T-helper 1 cell treated with Interleukin-12 subunit alpha and Interleukin-12 subunit beta and Interleukin-4 antibody, amounts not matched to agents 30 μg/mL and 1 μg/mL, for 36 hours (primary cell): ENCODE measurements at regions not wholly inside any gene's neighbourhood (a gene's known extent, or its start where the extent isn't known, plus 50 kb on each side); places are given as distances from the start of the nearest gene placed in this dataset.

Experiments used
- H3K27ac Mint-ChIP-seq: one replicate; pipeline ENCODE4 v1.8.0; 2021; ENCODE audit warnings: mild to moderate bottlenecking, mixed read lengths
- H3K27me3 Mint-ChIP-seq: one replicate; pipeline ENCODE4 v1.8.0; 2021; ENCODE audit warnings: low read depth, mixed read lengths
- H3K36me3 Mint-ChIP-seq: one replicate; pipeline ENCODE4 v1.8.0; 2021; ENCODE audit warnings: low read depth, mixed read lengths
- H3K4me1 Mint-ChIP-seq: one replicate; pipeline ENCODE4 v1.8.0; 2021; ENCODE audit warnings: low read depth, mixed read lengths
- H3K4me3 Mint-ChIP-seq: one replicate; pipeline ENCODE4 v1.8.0; 2021; ENCODE audit warnings: mild to moderate bottlenecking, moderate library complexity, mixed read lengths
- H3K9me3 Mint-ChIP-seq: one replicate; pipeline ENCODE4 v1.8.0; 2021; ENCODE audit warnings: mixed read lengths

DNA sequence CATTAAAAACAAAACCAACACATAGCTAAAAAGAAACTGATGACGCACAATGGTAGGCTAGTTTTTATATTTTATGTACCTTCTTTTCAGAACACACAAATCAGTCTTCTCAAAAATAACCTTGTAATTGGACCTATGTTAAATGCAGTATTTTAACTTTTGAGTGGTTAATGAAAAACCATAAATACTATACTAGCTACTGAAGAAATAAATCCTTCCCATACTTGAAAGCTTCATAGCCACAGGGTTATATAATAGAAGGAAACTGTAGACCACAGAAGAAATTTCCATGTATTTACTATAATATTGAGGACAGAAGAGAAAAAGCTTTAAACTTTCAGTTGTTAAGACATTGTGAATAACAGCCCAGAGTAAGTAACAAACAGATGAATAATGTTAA is 1094.3 kb upstream of the SLC10A2 start:
- H3K9me3 Mint-ChIP-seq = no peaks in the 10 kb centered on the region
- H3K4me1 Mint-ChIP-seq = no peaks in the 10 kb centered on the region
- no peak overlapping the region for H3K27ac Mint-ChIP-seq
- H3K36me3 Mint-ChIP-seq = no peaks in the 10 kb centered on the region
- no peaks in the 10 kb centered on the region for H3K27me3 Mint-ChIP-seq
- H3K4me3 Mint-ChIP-seq = no peak overlapping the region

DNA sequence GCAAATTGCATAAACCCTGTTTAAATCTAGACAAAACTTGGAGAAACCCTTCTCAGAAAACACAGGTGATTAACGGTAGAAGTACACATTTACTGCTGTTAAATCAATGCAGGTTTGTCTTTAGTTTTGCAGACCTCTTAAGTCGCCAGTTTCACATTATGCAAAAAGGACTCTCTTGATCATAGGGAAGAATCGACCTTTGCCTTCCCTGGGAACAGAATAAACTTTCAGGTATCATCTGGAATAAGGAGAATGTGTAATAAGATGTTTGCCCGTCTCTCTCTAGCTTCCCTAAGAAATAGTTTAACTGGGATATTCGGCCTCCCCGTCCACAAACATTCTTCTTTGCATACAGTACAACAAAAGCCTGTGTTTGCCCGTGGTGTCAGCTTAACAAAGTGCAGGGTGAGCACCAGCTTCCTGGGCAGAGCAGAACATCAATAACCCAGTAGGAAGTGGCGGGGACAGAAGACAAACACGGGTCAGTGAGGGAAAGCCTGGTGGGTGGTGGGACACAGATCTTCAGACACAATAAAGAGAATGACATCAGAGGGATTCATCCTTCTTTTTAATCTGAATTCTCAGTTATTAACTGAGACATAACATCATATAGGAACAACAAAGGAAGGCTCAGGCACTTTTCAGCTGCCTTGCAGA is 1077.7 kb upstream of the SLC10A2 start:
- Mint-ChIP-seq H3K4me1 (no peaks in the 10 kb centered on the region), H3K27ac (no peak overlapping the region), H3K9me3 (no peaks in the 10 kb centered on the region), H3K27me3 (no peaks in the 10 kb centered on the region), H3K4me3 (no peak overlapping the region), H3K36me3 (no peaks in the 10 kb centered on the region)

DNA sequence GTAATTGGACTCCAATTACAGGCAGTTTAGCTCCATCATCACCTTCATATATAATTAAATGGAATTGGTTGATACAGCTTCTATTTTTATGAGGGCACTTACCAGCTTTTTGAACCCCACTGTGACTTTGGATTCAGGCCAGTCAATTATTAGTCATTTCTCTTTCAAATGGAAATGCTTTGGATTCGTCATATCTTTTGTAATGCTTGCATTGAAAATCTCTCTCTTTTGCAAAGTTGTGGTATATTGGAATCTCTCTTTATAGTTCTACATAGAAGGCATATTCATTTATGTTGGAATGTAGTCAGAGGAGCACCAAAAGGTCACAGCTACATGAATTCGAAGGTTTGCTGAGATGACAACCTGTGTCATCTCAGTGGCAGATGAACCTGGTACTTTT is 1074.3 kb upstream of the SLC10A2 start:
- Mint-ChIP-seq H3K4me3 (no peak overlapping the region), H3K27ac (no peak overlapping the region), H3K9me3 (peaks cover 3% of the 10 kb centered on the region), H3K27me3 (no peaks in the 10 kb centered on the region), H3K4me1 (no peaks in the 10 kb centered on the region), H3K36me3 (no peaks in the 10 kb centered on the region)

DNA sequence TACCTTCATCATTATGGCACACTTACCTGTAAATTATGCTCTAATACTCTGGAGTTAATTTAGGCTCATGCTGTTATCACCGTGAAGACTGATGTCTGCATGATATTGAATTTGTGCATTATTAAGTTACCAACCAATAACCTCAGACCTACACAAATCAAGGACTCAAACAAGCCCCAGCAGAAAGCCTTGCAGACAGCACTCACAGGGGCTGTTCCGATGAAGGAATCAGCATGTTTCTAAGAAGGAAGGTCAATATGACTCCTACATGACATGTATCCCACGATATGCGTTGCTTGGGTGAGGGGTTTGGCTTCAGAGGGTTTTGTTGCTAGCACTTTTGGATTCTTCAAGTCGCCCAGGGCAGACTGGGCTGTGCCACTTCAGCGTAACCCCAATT is 1071.2 kb upstream of the SLC10A2 start:
- H3K4me1 Mint-ChIP-seq = no peaks in the 10 kb centered on the region
- H3K27ac Mint-ChIP-seq = no peak overlapping the region
- no peaks in the 10 kb centered on the region for H3K36me3 Mint-ChIP-seq
- no peaks in the 10 kb centered on the region for H3K27me3 Mint-ChIP-seq
- peaks cover 3% of the 10 kb centered on the region for H3K9me3 Mint-ChIP-seq
- no peak overlapping the region for H3K4me3 Mint-ChIP-seq

DNA sequence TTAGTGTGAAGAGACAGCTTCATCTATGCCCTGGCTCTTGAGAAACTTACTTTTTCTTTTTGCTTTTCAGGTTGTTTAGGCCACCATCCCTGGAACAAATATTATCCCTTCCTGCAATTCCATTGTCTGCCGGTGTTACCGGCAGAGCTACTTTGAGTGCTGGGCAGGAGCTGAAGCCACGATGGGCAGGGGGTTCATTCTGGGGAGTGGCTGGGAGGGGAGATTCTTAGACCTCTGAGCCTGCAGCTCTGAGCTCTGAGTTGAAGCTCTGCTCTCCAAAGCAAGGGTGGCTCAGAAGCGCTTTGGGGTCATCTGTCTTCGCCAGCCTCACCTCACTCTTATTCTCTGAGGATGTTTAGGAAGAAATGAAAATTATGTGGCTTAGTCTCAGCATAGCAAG is 1066.6 kb upstream of the SLC10A2 start:
- Mint-ChIP-seq H3K4me3 (no peak overlapping the region), H3K36me3 (no peaks in the 10 kb centered on the region), H3K27ac (no peak overlapping the region), H3K27me3 (no peaks in the 10 kb centered on the region), H3K4me1 (no peaks in the 10 kb centered on the region), H3K9me3 (peaks cover 3% of the 10 kb centered on the region)

DNA sequence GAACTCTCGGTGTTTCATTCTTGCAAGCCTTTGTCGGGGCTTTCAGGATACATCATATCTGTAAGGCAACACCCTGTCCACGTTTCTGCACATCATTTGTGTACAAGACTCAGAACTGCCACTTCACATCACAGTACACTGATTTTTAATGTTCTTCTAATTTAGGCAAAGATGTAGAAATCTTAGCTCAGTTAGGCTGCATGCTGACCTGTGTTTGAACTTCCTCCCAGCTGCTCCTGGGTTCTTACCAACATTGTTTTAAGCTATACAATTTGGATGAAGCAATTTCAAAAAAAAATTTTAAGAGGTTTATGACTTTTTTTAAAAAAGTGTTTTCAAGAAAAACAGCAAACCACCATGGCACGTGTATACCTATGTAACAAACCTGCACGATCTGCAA is 1047.9 kb upstream of the SLC10A2 start:
- Mint-ChIP-seq H3K27ac (no peak overlapping the region), H3K4me3 (no peak overlapping the region)

DNA sequence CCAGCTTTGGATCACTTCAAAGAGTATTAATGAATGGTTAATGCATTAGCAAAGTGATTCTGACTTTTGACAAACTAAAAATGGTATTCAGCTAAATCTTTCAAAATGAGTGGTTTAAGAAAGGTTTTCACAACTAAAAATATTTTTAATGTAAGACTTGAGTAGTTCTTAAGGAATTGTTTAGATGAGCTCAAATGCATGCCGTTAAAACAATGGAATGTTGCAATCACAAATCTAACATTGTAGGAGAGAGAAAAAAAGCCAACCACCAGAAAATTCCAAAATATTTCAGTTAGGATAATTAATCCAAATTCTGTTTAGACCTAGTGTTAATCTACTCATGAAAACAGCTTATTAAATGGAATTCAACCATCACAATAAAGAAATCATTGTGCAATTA is 1044.8 kb upstream of the SLC10A2 start:
- no peaks in the 10 kb centered on the region for H3K4me1 Mint-ChIP-seq
- no peaks in the 10 kb centered on the region for H3K27me3 Mint-ChIP-seq
- H3K4me3 Mint-ChIP-seq = no peak overlapping the region
- H3K36me3 Mint-ChIP-seq = no peaks in the 10 kb centered on the region
- no peak overlapping the region for H3K27ac Mint-ChIP-seq
- H3K9me3 Mint-ChIP-seq = peaks cover 18% of the 10 kb centered on the region

More for the DNA sequence above, 1047.9 kb upstream of the SLC10A2 start:
- Mint-ChIP-seq H3K36me3 (no peaks in the 10 kb centered on the region), H3K9me3 (peaks cover 14% of the 10 kb centered on the region), H3K4me1 (no peaks in the 10 kb centered on the region), H3K27me3 (no peaks in the 10 kb centered on the region)

DNA sequence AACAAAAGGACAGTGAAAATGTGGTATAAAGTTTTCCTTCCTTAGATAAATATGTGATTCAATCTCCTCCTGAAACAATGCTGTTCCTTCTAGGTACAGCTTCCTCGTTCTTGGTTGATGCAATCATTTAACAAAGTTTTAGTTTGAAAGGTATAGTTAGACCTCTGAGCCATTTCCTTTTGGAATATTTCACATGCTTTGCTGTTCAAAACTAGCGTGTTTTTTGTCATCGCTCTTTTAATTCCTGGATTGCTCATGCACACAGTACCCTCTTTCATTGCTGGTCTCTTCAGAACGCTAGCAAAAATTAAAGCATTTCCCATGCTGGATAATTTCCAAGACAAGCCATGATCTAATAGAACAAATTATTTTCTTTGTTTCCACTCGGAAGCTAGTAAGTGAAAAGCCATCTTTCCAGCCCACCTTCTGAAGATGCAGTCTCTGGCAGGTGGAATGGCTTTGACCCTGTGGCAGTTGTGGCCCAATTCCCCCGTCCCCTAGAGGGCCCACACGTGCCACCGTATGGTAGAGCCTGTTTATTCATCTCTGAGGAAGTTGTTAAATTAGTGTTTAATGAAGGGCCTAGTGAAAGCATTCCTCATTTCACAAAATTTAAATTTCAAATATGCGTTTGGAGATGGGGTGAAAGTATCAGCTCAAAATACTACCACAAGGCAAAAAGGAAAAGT is 1040.6 kb upstream of the SLC10A2 start:
- no peak overlapping the region for H3K27ac Mint-ChIP-seq
- H3K9me3 Mint-ChIP-seq = peaks cover 18% of the 10 kb centered on the region
- H3K27me3 Mint-ChIP-seq = no peaks in the 10 kb centered on the region
- no peaks in the 10 kb centered on the region for H3K36me3 Mint-ChIP-seq
- H3K4me1 Mint-ChIP-seq = no peaks in the 10 kb centered on the region
- no peak overlapping the region for H3K4me3 Mint-ChIP-seq

DNA sequence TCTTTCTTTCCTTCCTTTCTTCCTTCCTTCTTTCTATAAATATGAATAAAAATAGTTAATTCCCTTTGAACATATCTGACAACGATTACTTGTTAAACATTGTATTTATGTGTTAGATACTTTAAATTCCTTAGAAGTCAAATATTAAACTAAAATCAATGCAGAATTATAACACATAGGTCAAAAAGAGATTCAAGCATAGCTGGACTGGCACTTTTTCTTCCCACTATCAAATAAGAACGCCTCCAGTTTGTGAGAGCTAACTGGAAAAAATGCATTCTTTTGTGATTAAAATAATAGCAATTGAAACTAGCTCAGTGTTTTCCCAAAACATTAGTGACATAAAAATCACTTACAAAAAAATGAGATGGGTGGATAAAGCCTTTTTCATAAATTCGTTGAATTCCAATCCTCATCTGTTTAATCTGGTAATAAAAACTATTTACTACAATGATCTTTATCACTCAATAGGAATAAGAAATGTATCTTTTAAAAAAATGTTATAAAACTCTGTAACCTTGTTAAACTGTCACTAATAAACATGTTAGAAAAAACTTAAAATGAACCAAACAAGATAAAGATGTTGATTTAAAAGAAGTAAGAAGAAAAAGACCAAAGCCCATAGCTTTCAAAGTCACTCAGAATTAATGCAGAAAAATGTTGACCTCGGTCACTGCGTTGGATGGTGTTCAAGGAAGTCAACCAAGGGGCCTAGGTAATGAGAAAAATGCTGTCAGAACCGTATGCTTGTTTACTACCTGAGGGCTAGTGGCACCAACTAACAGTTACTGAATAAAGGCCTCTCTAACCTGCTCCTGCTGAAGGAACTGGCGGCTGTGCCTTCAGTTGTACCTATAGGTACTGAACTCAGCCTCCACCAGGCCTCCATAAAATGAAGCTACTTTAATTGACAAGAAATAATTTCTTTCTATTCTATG is 1039.5 kb upstream of the SLC10A2 start:
- Mint-ChIP-seq H3K27me3 (no peaks in the 10 kb centered on the region), H3K4me3 (no peak overlapping the region), H3K27ac (no peak overlapping the region), H3K9me3 (peaks cover 21% of the 10 kb centered on the region), H3K36me3 (no peaks in the 10 kb centered on the region), H3K4me1 (no peaks in the 10 kb centered on the region)

DNA sequence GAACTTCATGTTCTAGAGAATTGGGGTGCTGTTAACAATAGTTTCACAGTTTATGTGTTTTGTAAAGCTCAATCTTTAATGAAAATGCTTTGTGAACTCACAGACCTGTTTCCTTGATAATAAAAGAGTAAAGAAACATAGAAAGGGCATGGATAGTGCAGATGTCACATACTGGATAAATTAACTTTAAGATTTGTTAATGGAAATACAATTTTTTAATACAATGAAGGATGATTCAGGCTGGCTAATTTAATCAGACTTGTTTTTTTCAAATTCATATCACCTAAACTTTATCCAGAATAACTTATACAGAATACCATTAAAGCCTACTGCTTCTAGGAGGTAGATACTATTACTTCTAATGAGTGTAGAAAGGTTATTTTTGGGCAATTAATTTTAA is 1033.5 kb upstream of the SLC10A2 start:
- H3K36me3 Mint-ChIP-seq = no peaks in the 10 kb centered on the region
- H3K4me3 Mint-ChIP-seq = no peak overlapping the region
- no peak overlapping the region for H3K27ac Mint-ChIP-seq
- no peaks in the 10 kb centered on the region for H3K4me1 Mint-ChIP-seq
- H3K27me3 Mint-ChIP-seq = no peaks in the 10 kb centered on the region
- peaks cover 31% of the 10 kb centered on the region for H3K9me3 Mint-ChIP-seq

DNA sequence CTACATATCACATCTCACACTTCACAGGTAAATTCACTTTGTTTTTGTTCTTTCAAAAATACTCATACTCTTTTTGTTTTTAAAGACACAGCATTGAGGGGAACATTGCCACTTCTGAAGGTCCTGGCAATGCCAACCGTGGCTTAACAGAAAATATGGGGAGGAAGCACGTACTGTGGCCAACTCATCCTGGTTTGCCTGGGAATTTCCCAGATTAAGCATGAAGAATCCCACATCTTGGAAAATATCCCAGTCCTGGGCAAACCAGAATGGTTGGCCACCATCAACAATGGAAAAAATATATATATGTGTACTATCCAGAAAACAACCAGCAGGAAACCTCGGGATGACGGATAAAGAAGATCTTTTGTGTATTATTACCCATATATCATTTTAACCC is 1032.2 kb upstream of the SLC10A2 start:
- Mint-ChIP-seq H3K4me1 (no peaks in the 10 kb centered on the region), H3K9me3 (peaks cover 36% of the 10 kb centered on the region), H3K36me3 (no peaks in the 10 kb centered on the region)

DNA sequence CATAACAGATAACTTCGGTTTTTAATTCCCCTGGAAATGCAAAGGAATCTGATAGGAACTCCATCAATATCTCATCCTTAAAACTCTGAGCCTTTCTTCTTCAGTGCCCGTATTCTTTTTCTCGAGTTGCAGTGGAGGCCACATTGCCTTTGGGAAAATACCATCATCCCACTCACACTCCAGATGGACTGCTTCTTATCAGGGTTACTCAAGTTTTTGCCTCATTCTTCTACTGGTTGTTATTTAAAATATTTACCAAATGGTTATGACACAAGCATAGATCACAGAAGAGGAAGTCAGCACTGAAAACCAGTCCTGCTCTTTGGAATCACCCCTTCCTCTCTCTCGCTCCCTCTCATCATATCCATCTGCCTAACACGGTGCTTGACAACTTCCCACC is 1020.5 kb upstream of the SLC10A2 start:
- H3K36me3 Mint-ChIP-seq = no peaks in the 10 kb centered on the region
- H3K4me1 Mint-ChIP-seq = no peaks in the 10 kb centered on the region
- no peaks in the 10 kb centered on the region for H3K27me3 Mint-ChIP-seq
- no peak overlapping the region for H3K27ac Mint-ChIP-seq
- peaks cover 29% of the 10 kb centered on the region for H3K9me3 Mint-ChIP-seq
- no peak overlapping the region for H3K4me3 Mint-ChIP-seq

More for the DNA sequence above, 1032.2 kb upstream of the SLC10A2 start:
- Mint-ChIP-seq H3K4me3 (no peak overlapping the region), H3K27ac (no peak overlapping the region), H3K27me3 (no peaks in the 10 kb centered on the region)

DNA sequence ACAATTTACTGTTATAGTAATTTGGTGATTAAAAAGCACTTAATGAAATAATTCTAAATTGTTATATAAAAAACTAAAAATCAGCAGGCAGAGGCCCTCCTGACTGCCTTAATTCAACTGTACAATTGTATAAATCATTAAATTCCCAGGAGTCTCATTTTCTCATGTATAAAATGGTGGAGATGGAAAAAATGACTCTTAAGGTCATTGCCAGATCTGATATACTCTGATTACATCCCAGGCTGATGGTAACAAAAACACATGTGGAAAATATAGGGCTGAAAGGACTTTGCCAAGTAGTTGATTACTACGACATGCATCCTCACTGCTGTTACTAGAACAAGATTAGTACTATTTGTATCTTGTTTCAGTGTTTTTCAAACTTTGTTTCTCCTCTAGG is 1020.0 kb upstream of the SLC10A2 start:
- H3K9me3 Mint-ChIP-seq = peaks cover 29% of the 10 kb centered on the region
- no peaks in the 10 kb centered on the region for H3K4me1 Mint-ChIP-seq
- H3K27me3 Mint-ChIP-seq = no peaks in the 10 kb centered on the region
- no peak overlapping the region for H3K27ac Mint-ChIP-seq
- no peaks in the 10 kb centered on the region for H3K36me3 Mint-ChIP-seq
- H3K4me3 Mint-ChIP-seq = no peak overlapping the region

DNA sequence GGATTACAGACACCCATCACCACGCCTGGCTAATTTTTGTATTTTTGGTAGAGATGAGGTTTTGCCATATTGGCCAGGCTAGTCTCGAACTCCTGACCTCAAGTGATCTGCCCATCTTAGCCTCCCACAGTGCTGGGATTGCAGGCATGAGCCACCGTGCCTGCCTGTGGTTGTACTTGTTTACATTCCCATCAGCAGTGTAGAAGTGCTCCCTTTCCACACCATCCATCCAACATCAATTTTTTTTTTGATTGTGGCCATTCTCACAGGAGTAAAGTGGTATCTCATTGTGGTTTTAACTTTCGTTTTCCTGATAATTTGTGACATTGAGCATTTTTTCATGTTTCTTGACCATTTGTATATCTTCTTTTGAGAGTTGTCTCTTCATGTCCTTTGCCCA is 1019.4 kb upstream of the SLC10A2 start:
- no peaks in the 10 kb centered on the region for H3K27me3 Mint-ChIP-seq
- no peaks in the 10 kb centered on the region for H3K36me3 Mint-ChIP-seq
- no peaks in the 10 kb centered on the region for H3K4me1 Mint-ChIP-seq
- no peak overlapping the region for H3K27ac Mint-ChIP-seq
- no peak overlapping the region for H3K4me3 Mint-ChIP-seq
- H3K9me3 Mint-ChIP-seq = peaks cover 24% of the 10 kb centered on the region

DNA sequence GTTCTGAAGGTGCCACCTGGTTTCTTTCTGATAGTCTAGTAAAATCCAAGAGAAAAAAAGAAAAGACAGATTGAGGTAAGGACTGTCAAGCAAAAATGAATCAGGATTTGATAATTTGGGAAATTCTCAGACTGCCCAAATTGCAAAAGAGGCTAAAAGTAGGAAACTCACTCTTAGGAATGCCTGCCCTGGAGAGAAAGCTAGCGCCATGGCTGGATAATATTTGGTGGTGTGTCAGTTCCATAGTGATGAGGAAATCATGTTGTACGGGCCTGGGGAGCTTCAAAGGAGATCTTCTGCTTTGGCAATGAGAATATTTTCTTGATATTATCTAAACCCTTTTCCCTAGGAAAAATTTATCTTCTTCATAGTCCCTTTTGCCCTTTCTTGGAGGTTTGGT is 1008.1 kb upstream of the SLC10A2 start:
- H3K27me3 Mint-ChIP-seq = no peaks in the 10 kb centered on the region
- H3K9me3 Mint-ChIP-seq = peaks cover 28% of the 10 kb centered on the region
- H3K4me3 Mint-ChIP-seq = no peak overlapping the region
- H3K27ac Mint-ChIP-seq = no peak overlapping the region
- H3K4me1 Mint-ChIP-seq = no peaks in the 10 kb centered on the region
- H3K36me3 Mint-ChIP-seq = no peaks in the 10 kb centered on the region
